HG03565 (cell line): ENCODE measurements at regions not wholly inside any gene's neighbourhood (a gene's known extent, or its start where the extent isn't known, plus 50 kb on each side); places are given as distances from the start of the nearest gene placed in this dataset.
"Not testable (repeated sequence)": the region's sequence is repeated elsewhere in the genome, so short reads cannot be mapped to it uniquely, and the experiment has no call there.

ENCODE experiments used
- ATAC-seq: cut with Tn5 transposase; IDR thresholded peaks from one replicate; pipeline ENCODE4 v1.9.1; 2021; ENCODE audit warnings: mild to moderate bottlenecking, moderate library complexity; ENCODE audit not compliant: unreplicated experiment

- no peak for ATAC-seq
Observed at GRCh38 chr5:161042443-161042842, 190.4 kb upstream of the ATP10B start.

- no peak for ATAC-seq
Observed at GRCh38 chr5:161040818-161041217, 188.8 kb upstream of the ATP10B start.

- ATAC-seq: no peak
Observed at GRCh38 chr5:161036296-161036695, 184.3 kb upstream of the ATP10B start.

- ATAC-seq: no peak
Observed at GRCh38 chr5:161034451-161034850, 182.4 kb upstream of the ATP10B start.

GRCh38 chr5:161030229-161030628, 178.2 kb upstream of the ATP10B start:
- no peak for ATAC-seq

GRCh38 chr5:161027763-161028162, 175.8 kb upstream of the ATP10B start:
- ATAC-seq: no peak

GRCh38 chr5:161023551-161023950, 171.5 kb upstream of the ATP10B start:
- no peak for ATAC-seq

GRCh38 chr5:161022151-161022550, 170.1 kb upstream of the ATP10B start:
- no peak for ATAC-seq

GRCh38 chr5:161009817-161010216, 157.8 kb upstream of the ATP10B start:
- no peak for ATAC-seq

- no peak for ATAC-seq
Observed at GRCh38 chr5:161009194-161009593, 157.2 kb upstream of the ATP10B start.

- no peak for ATAC-seq
Observed at GRCh38 chr5:161007879-161008278, 155.9 kb upstream of the ATP10B start.

GRCh38 chr5:161002571-161003074, 150.6 kb upstream of the ATP10B start:
- no peak for ATAC-seq

- ATAC-seq: peak; percentile 69
Observed at GRCh38 chr5:161001604-161002003, 149.6 kb upstream of the ATP10B start.

GRCh38 chr5:161001142-161001541, 149.1 kb upstream of the ATP10B start:
- not testable (repeated sequence) for ATAC-seq

- no peak for ATAC-seq
Observed at GRCh38 chr5:160991205-160991604, 139.2 kb upstream of the ATP10B start.

GRCh38 chr5:160979385-160979784, 127.4 kb upstream of the ATP10B start:
- no peak for ATAC-seq

GRCh38 chr5:160978944-160979343, 126.9 kb upstream of the ATP10B start:
- no peak for ATAC-seq

GRCh38 chr5:160976181-160976580, 124.2 kb upstream of the ATP10B start:
- no peak for ATAC-seq

GRCh38 chr5:160970605-160971191, 118.7 kb upstream of the ATP10B start:
- peak; percentile 56 for ATAC-seq

- ATAC-seq: no peak
Observed at GRCh38 chr5:160969645-160970044, 117.6 kb upstream of the ATP10B start.

GRCh38 chr5:160968480-160968879, 116.5 kb upstream of the ATP10B start:
- no peak for ATAC-seq

GRCh38 chr5:160966921-160967320, 114.9 kb upstream of the ATP10B start:
- no peak for ATAC-seq

- no peak for ATAC-seq
Observed at GRCh38 chr5:160961761-160962160, 109.8 kb upstream of the ATP10B start.
